Aorta (tissue), 5 donors: ENCODE measurements at regions not wholly inside any gene's neighbourhood (a gene's known extent, or its start where the extent isn't known, plus 50 kb on each side); places are given as distances from the start of the nearest gene placed in this dataset.
"Not testable (repeated sequence)": the region's sequence is repeated elsewhere in the genome, so short reads cannot be mapped to it uniquely, and the experiment has no call there.

Experiments used
- ATAC-seq: fragments of 200-7000 bp; cut with Tn5 transposase; one replicate; pipeline ENCODE4 v1.9.1; 2022; ENCODE audit warnings: moderate library complexity; ENCODE audit not compliant: low FRiP score
- DNase-seq, 2 donors: peaks; one replicate each; pipeline ENCODE4 v3.0.0-alpha.2; 2020
- H3K27ac ChIP-seq, 2 donors: one replicate each; pipeline ENCODE4 v1.5.1; 2013; ENCODE audit warnings: low read length in 2 of 2, mild to moderate bottlenecking in 2 of 2, moderate library complexity in 2 of 2, control low read depth in 1 of 2, inconsistent platforms in 1 of 2, low read depth in 1 of 2
- H3K27me3 ChIP-seq, 2 donors: one replicate each; pipeline ENCODE4 v1.6.1; 2013; ENCODE audit warnings: control low read depth in 1 of 2, low read length in 1 of 2, mild to moderate bottlenecking in 1 of 2, moderate library complexity in 1 of 2; ENCODE audit not compliant: insufficient read depth in 2 of 2, control insufficient read depth in 1 of 2
- H3K36me3 ChIP-seq, 2 donors: one replicate each; pipeline ENCODE4 v1.6.1; 2013; ENCODE audit warnings: control low read depth in 1 of 2, low read length in 1 of 2, mild to moderate bottlenecking in 1 of 2; ENCODE audit not compliant: insufficient read depth in 2 of 2, control insufficient read depth in 1 of 2
- H3K4me1 ChIP-seq, 2 donors: one replicate each; pipeline ENCODE4 v1.6.1; 2013; ENCODE audit warnings: low read length in 2 of 2, control low read depth in 1 of 2, mild to moderate bottlenecking in 1 of 2, moderate library complexity in 1 of 2; ENCODE audit not compliant: insufficient read depth in 2 of 2, control insufficient read depth in 1 of 2
- H3K4me3 ChIP-seq, 2 donors: one replicate each; pipeline ENCODE4 v1.5.1; 2013; ENCODE audit warnings: low read length in 2 of 2, control low read depth in 1 of 2, mild to moderate bottlenecking in 1 of 2
- H3K9me3 ChIP-seq: one replicate; pipeline ENCODE4 v1.6.1; 2013; ENCODE audit warnings: mild to moderate bottlenecking, low read length; ENCODE audit not compliant: control insufficient read depth
- WGBS, 2 donors: extraction: QIAGEN DNeasy Blood & Tissue Kit; methylation state at CpG; one replicate each; pipeline ENCODE4 v1.1.7; 2013; 5-methylcytosine and 5-hydroxymethylcytosine counted together
- intact Hi-C, 2 donors: fragments of 100-400 bp; cut with DNase I; formaldehyde crosslinking; loops; one replicate each; pipeline versions ENCODE4 v1.14.2 to v1.15.0; 2022
- donor health status: healthy with polysubstance abuse.
- donor health status: Bipolar disorder and iron deficiency.
- donor health status: DM: no; HTN: no; CAD: no.
- donor health status: DM: no; HTN: no; CAD: no.
- donor health status: DM: yes; HTN: yes; CAD: no.

DNA sequence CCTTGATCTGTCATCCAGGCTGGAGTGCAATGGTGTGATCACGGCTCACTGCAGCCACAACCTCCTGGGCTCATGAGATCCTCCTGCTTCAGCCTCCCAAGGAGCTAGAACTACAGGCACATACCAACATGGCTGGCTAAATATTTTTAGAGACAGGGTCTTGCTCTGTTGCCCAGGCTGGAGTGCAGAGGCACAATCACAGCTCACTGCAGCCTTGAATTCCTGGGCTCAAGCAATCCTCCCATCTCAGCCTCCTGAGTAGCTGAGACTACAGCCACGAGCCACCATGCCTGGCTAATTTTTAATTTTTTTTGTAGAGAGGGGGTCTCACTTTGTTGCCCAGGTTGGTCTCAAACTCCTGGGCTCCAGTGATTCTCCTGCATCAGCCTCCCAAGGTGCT is 106.3 kb upstream of the ZNF536 start:
- H3K4me1 ChIP-seq, DNase-seq, H3K36me3 ChIP-seq, ATAC-seq, intact Hi-C loops, H3K9me3 ChIP-seq, H3K27ac ChIP-seq, H3K4me3 ChIP-seq, H3K27me3 ChIP-seq: not testable (repeated sequence)
- 73 to 78% methylated on average over 2 of the region's 2 CpGs for WGBS, 2 donors

DNA sequence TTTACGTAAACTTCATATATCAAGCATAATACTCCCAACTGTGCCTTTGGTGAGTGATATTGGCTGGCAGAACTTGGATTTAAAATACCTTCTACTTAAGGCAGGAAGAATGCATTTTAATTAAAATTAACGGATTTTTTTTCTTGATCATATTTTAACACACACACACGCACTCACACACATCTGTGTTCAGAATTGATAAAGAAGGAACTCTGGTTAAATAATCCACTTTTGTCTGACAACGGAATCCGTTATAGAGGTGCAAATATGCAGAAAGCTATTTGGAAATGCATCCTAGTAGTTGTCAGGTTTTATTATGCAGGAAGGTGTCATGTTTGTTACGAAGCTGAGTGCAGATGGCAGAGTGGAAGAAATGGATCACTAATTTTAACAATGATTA is 105.5 kb upstream of the ZNF536 start:
- H3K27ac ChIP-seq, result no peak overlapping the region
- H3K4me1 ChIP-seq, result no peaks in the 10 kb centered on the region
- H3K27me3 ChIP-seq, result no peaks in the 10 kb centered on the region
- intact Hi-C loops, result no loop called here
- ATAC-seq (no peak), DNase-seq (no peak)
- H3K9me3 ChIP-seq, result no peaks in the 10 kb centered on the region
- no peaks in the 10 kb centered on the region for H3K36me3 ChIP-seq
- H3K4me3 ChIP-seq, result no peak overlapping the region
- WGBS, 2 donors, result 72 to 74% methylated on average over 6 of the region's 6 CpGs

DNA sequence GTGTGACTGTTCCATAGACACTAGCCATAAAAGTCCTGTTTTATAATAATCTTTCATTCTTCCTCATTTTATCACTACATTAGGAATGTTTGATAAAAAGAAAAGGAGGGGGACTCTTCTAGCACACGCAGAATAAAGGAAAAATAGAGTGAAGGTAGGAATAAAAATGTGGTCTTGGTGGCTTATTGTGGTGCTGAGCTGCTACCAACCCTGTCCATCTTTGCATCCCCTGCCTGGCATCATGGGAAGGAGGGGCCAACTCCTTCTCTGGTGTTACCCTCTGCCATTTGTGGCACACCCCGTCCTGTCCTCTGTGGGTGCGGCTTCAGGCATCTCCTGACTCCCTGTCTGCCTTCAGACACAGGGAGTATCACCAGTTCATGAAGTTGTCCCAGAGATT is 104.9 kb upstream of the ZNF536 start:
- ATAC-seq, result no peak
- Histone ChIP-seq H3K9me3 (no peaks in the 10 kb centered on the region), H3K36me3 (no peaks in the 10 kb centered on the region), H3K27me3 (no peaks in the 10 kb centered on the region), H3K27ac (no peak overlapping the region), H3K4me3 (no peak overlapping the region), H3K4me1 (no peaks in the 10 kb centered on the region)
- intact Hi-C loops, result no loop called here
- WGBS, 2 donors, result 48 to 51% methylated on average over 3 of the region's 3 CpGs
- DNase-seq, result no peak

DNA sequence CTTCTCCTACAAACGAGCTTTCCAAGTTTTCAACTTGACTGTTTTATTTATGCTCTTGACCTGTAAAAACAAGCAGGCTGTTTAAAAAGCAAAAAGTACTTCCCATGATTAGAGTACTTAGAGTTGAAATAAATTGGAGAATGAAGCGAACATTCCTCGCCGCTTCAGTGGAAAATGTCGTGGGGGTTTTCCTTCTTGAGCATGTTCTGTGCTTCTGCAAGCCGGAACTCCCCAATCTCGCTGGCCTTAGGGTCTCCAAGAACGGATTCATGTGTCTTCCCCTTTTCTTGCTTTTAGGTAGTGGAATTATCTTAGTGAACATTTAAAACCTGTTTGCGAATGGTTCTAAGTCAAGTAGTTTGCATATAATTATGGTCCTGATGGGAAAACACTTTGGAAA is 103.6 kb upstream of the ZNF536 start:
- Histone ChIP-seq H3K27ac (no peak overlapping the region), H3K4me1 (no peaks in the 10 kb centered on the region), H3K27me3 (no peaks in the 10 kb centered on the region), H3K36me3 (no peaks in the 10 kb centered on the region), H3K9me3 (no peaks in the 10 kb centered on the region), H3K4me3 (no peak overlapping the region)
- intact Hi-C loops, result no loop called here
- ATAC-seq (no peak), DNase-seq (no peak)
- WGBS, 2 donors, result 51 to 59% methylated on average over 9 of the region's 9 CpGs

DNA sequence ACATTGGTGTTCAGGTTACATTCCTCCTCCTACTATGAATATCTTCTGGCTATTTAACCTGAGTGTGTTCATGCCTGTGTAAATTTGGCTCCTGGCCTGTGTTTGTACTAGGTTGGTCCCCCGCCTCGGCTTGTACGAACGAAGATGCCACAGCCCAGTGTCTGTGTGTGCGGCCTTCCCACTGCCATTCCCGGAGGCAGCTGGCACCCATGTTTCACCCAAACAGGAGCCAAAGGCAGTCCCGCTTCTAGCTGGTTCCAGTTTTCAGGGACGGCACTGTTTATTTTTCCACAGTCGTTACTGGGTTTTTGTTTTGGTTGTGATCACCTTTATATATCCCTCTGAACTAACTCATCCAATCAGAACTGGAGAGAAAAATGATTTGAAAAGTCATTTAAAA is 102.5 kb upstream of the ZNF536 start:
- no peak for ATAC-seq
- H3K9me3 ChIP-seq, result no peaks in the 10 kb centered on the region
- H3K27ac ChIP-seq, result no peak overlapping the region
- no peak for DNase-seq
- H3K4me1 ChIP-seq, result no peaks in the 10 kb centered on the region
- no peaks in the 10 kb centered on the region for H3K27me3 ChIP-seq
- H3K36me3 ChIP-seq, result no peaks in the 10 kb centered on the region
- intact Hi-C loops, result no loop called here
- no peak overlapping the region for H3K4me3 ChIP-seq
- 77 to 81% methylated on average over 9 of the region's 9 CpGs for WGBS, 2 donors

DNA sequence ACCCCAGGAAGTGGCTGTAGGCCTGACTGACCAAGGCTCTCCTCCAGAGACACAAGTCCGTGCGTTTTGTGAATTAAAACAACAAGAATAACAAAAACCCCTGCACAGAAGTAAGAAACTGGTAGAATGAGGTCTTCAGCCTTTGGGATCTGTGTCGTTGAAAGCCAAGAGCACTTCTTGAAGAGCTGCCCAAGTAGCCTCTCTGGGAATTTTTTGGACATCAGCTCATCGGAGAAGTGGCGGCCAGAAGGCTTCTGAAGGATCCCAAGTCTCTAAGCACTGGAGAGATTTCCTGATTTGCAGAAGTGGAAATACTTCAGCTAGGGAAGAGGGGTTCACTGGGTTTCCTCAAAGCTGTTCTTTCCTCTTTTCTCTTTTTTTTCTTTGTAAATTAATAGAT is 100.4 kb upstream of the ZNF536 start:
- no peak overlapping the region for H3K27ac ChIP-seq
- 82% methylated on average over 5 of the region's 5 CpGs for WGBS, 2 donors
- H3K27me3 ChIP-seq, result no peaks in the 10 kb centered on the region
- no peaks in the 10 kb centered on the region for H3K4me1 ChIP-seq
- no peaks in the 10 kb centered on the region for H3K36me3 ChIP-seq
- intact Hi-C loops, result no loop called here
- DNase-seq, result no peak
- ATAC-seq, result no peak
- H3K4me3 ChIP-seq, result no peak overlapping the region
- no peaks in the 10 kb centered on the region for H3K9me3 ChIP-seq

DNA sequence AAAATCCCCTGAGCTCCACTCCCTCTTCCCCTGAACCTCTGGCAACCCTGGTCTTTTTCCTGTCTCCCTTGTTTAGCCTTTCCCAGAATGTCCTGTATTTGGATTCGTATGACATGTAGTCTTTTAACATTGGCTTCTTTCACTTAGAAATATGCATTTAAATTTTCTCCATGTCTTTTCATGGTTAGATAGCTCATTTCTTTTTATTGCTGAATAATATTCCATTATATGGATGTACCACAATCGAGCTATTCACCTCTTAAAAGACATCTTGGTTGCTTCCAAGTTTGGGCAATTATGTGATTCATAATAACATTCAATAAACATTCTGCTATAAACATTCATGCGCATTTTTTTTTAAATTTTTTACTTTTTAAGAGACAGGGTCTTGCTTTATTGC is 99.6 kb upstream of the ZNF536 start:
- Histone ChIP-seq H3K27me3 (no peaks in the 10 kb centered on the region), H3K27ac (no peak overlapping the region), H3K4me3 (no peak overlapping the region), H3K4me1 (no peaks in the 10 kb centered on the region), H3K9me3 (no peaks in the 10 kb centered on the region), H3K36me3 (no peaks in the 10 kb centered on the region)
- ATAC-seq, result no peak
- intact Hi-C loops, result no loop called here
- WGBS, 2 donors, result 79 to 84% methylated on average over 3 of the region's 3 CpGs
- DNase-seq, result no peak

DNA sequence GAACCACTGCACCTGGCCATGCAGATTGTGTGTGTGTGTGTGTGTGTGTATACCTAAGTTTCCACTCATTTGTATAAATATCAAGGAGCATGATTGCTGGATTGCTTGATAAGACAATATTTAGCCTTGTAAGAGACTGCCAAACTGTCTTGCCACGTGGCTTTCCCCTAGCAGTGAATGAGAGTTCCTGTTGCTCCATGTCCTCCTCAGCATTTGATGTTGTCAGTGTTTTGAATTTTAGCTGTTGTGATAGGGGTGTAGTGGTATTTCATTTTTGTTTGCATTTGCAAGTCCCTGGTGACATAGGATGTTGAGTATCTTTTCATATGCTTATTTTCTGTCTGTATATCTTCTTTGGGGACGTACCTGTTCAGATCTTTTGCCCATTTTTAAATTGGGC is 99.0 kb upstream of the ZNF536 start:
- ATAC-seq, result no peak
- H3K4me3 ChIP-seq, result no peak overlapping the region
- H3K27me3 ChIP-seq, result no peaks in the 10 kb centered on the region
- no peaks in the 10 kb centered on the region for H3K4me1 ChIP-seq
- DNase-seq, result no peak
- H3K36me3 ChIP-seq, result no peaks in the 10 kb centered on the region
- WGBS, 2 donors, result 50 to 55% methylated on average over 2 of the region's 2 CpGs
- H3K27ac ChIP-seq, result no peak overlapping the region
- intact Hi-C loops, result no loop called here
- no peaks in the 10 kb centered on the region for H3K9me3 ChIP-seq

DNA sequence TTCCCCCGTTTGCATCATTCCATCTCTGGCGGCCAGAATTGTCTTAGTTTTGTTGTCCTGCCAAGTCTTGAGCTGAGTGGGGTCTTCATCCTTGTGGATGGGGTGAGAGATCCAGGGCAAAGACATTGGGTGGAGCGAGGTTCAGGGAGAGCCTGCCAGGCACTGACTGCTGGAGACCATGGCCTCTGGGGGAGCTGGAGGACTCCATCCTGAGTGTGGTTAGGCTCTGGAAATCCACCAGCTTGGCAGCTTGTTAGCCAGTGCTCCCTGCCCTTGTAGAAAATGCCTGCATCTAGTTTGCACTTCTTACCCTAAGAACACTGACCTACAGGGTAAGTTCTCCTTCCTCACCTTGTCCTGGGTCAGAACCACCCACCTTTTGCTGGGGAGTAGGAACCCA is 97.2 kb upstream of the ZNF536 start:
- no peak for DNase-seq
- Histone ChIP-seq H3K27me3 (no peaks in the 10 kb centered on the region), H3K27ac (no peak overlapping the region), H3K4me1 (no peaks in the 10 kb centered on the region), H3K36me3 (no peaks in the 10 kb centered on the region), H3K4me3 (no peak overlapping the region), H3K9me3 (no peaks in the 10 kb centered on the region)
- WGBS, 2 donors, result 85 to 86% methylated on average over 3 of the region's 3 CpGs
- no peak for ATAC-seq
- intact Hi-C loops, result no loop called here
